CD4-positive, alpha-beta T cell treated with Interleukin-1 beta for 1 hour (primary cell): ENCODE measurements at regions not wholly inside any gene's neighbourhood (a gene's known extent, or its start where the extent isn't known, plus 50 kb on each side); places are given as distances from the start of the nearest gene placed in this dataset.

ENCODE experiments used
- DNase-seq, 2 donors: peaks; one replicate each; pipeline ENCODE4 v3.0.0-alpha.2; 2020 to 2022

DNA sequence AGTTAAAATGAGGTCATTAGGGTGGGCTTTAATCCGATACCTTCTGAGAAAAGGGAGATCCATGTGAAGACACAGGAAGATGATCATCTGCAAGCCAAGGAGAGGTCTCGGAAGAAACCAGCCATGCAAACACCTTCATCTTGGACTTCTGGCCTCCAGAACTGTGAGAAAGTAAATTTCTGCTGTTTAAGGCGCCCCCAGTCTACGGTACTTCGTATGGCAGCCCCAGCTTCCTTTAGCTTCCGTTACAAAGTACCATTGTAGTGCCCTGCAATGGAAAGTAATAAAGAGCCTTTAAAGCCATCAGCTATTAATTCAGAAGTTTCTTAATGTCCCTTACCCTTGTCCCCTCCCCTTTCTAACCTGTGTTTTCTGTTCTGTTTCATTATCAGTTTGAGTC is 308.1 kb downstream of the AACS start:
- DNase-seq = no peak

DNA sequence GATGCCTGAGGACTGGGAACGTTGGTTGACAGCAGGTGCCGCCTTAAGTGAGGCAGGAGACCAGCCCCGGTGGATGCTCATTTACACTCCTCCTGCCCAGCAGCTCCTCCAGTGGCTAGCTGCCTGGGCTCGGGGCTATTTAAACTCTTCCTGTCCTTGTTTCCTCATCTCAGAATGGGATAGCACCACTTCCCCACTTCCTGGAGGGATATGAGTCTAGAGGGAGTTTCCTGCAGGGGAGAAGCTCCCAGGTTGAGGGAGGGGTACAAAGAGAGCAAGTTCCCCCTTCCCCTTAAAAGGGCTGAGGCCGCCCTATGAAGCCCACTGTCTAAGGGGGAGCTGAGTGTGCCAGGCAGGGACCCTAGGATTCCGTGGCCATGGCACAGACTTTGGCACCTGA is 311.2 kb downstream of the AACS start:
- no peak for DNase-seq

DNA sequence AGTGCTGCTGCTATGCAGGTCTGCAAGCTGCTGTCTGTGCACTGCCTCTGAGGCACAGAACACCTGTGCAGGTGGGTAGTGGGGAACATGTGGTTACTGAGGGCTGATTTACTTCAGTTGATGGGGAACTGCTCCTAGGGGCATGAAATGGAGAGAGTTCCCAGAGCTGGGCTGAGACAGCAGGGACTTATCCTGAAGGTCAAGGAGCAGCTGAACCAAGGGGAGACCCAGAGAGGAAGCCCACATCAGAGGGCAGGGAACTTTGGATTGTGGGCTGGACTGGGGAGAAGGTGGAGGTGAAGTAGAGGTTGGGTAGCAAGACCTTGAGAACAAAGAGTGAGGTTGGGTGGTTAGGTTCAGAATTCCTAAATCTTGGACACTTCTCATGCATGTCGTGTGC is 311.9 kb downstream of the AACS start:
- no peak for DNase-seq

DNA sequence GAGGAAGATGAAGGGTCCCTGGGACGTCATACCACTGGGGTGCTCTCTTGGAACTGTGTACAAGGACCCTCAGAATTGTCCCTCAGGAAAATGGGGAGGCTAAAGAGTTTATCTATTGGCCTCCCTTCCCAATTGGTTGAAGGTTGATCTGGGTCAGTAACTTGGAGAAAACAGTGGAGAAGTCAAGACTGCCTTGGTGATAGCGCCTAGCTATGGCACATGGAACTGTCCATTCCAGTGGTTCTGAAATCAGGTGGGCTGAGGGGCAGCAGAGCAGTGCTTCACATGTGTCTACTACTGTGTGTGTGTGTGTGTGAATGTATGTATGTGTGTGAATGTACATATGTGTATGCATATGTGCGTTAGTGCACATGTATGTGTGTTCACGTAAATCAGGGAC is 316.1 kb downstream of the AACS start:
- no peak for DNase-seq

DNA sequence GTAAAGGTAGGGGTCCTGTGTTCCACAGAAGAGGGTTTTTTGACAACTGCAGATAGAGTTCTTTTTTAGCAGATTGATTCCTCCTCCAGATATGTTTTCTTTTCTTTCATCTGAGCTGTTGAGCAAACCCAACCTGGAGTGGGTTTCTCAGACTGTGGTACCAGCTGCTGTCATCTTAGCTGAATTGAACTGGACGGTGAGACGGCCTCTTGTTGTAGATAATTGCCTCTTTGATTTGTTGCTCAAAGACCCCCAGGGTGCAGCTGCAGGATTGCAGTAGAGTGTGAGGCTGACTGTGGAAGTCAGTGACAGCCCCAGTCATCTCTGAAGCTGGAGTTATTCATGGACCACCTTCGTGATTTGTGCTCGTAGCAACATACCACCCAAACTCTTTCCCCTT is 317.7 kb downstream of the AACS start:
- no peak for DNase-seq

DNA sequence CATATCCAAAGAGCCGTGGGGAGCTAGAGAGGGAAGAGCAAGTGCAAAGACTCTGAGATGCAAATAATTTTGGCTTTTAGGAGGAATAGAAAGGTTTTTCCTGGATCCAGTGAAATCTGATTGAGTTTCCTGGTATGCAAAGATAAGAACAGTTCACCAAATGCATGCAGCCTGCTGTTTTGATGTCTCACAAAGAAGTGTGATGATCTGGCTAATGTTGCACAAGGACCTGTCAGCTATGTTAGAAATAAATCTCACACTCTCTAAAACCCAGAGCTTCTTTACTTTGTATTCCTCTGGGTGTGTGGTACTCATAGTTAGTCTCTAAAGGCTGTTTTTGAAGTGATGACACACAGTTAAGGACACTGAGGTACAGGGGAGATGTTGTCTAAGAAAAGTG is 321.4 kb downstream of the AACS start:
- DNase-seq = no peak

DNA sequence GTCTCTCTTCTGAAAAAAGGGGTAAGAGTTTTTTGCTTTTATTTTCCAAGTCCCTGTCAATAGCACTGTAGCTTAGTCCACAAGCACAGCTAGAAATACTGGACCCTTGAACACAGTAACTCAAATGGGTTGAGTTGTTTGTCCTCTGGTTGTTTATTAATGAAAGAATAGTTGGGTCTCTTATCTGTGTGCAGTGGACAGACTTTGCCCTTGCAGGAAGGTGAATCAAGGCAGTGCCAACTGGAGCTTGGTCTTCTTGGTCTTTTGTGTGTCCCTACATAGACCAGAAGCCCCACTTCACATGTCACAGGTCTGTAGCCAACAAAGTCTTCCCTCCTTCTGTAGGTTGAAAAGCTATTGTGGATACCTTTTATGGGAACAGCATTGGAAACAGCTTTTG is 322.0 kb downstream of the AACS start:
- DNase-seq = no peak

DNA sequence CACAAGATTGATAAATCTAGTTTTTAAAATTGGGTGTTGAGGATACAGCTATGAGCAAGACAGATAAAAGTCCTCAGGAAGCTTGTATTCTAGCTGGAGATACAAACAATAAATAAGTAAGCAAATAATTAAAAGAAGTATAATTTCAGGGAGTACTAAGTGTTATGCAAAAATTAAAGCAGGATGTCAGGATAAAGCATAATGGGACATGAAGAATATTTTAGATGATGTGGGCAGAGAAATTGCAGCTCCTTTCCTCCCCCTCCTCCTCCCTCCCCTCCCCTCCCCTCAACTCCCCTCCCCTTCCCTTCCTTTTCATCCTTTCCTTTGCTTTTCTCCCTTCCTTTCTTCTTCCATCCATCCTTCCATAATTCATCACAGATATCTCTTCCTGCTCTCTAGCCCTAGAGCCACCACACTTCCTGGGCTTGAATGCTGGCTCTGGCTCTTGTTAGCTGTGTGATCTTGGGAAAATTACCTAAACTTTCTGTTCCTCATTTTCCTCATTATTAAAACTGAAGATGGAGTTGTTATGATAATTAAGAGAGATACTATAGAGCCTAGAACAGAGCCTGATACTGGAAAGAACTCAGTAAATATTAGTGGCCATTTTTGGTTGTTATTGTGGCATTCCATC is 323.9 kb downstream of the AACS start:
- DNase-seq = no peak

DNA sequence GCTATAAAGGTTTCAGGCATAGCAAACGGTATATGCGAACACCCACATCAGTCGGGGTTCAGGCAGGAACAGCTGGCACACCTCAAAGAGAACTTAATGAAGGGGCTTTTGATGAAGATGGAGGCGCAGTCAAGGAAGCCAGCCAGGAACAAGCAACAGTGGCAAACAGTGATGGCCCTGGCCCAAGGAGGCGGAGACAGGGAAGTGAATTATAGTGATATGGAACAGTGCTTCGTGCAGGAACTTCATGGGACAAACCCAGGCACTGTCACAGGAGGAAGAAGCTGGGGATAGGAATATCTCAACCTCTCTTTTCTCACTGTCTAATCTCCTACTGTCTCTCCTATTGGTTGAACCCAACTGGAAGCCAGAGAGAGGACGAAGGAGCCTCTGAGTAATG is 328.3 kb downstream of the AACS start:
- no peak for DNase-seq

DNA sequence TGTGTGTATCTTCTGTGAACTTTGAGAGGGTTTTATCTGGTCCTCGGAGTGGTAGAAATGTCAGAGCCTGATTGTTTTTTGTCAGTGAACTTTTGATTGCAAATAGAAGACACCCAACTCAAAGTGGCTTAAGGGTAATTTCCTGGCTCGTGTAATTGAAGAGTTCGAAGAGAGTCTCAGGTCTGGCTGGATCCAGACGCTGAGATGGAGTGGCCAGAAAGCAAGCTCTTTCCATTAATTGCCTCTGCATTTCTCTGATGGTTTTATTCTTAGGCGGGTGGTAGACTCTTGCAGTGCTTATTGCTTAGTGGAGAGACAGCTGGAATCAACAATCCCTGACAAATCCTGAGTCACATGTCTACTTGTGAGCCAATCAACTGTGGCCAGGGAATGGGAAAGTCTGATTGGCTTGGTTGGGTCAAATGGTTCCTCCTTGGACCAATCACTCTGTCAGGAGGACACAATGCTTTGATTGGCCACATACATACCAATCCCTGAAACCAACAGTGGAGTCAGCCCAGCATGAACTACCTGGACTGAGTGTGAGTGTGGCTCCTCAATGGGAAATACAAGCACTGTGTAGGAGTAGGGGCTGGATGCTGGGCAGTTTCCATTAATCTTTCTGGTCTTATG is 330.5 kb downstream of the AACS start:
- DNase-seq = no peak

DNA sequence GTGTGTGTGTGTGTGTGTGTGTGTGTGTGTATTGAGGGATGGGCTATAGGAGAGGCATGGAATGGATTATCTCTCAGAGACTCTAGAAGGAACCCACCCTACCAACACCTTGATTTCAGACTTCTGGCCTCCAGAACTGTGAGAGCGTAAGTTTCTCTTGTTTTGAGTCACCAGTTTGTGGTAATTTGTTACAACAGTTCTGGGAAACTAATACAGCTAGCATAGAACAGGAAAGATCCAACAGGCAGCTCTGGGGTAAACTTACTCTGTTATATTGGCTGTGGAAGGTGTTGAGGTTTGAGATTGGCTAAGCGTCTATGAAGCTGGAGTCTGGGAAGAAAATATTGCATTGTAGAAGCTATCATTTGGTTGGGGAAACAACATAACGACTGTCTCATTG is 334.3 kb downstream of the AACS start:
- no peak for DNase-seq

DNA sequence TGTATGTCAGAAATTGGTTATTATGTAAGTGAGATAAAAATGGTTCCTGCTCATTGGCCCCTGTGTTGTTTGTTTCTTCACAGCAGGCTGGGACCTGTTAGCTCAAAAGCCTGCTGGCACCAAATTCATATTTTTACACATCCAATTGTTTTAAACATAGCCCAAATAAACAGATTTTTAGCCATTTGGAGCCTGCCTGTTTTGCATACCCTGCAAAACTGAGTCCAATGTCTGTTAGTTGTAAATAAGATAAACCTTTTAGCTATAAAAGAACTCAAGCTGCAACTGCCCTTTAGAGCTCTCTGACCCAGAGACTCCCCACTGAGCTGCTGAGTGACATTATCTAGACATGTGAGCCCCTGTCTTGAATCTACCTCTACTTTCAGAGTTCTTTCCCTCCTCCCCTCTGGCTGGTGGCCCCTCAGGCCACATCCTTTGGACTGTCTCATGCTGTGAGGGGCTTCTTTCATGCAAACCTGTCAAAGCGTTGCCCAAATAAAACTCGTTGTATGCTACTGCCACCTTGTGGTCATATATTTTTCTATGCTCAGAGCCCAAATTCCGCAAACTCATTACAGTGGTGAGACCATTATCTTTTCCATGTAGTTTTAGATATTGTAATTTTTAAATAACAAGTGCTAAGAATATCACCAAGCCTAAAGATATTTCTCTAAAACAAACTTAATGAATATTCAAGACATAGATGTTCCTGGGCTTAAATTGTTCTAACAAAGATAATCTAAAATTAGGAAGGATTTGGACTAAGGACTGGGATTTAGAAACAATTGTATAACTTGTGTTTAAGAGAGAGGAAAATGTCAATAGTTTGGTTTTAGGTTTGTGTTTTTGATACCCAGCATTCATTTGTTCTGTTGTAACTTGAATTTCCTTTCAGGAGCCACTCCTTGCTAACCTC is 337.9 kb downstream of the AACS start:
- DNase-seq = peak in 1 of 2 donors; percentile 12

DNA sequence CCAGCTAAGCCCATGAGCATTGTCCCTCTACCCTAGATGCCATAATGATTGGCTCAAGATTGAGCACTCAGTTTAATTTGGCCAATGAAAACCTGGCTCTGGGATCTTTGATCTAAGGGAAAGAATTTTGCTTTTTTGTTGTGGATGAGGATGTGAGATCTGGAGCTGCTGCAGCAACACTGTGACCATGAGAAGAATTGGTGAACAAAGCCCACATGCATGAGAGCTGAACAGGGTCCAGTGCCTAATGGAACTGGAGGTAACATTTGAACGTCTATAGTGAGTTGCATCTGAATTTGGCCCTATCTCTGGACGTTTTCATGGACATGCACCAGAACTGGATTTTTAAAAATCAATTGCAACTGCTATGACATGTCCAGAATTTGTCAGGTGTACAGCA is 338.6 kb downstream of the AACS start:
- DNase-seq = no peak

DNA sequence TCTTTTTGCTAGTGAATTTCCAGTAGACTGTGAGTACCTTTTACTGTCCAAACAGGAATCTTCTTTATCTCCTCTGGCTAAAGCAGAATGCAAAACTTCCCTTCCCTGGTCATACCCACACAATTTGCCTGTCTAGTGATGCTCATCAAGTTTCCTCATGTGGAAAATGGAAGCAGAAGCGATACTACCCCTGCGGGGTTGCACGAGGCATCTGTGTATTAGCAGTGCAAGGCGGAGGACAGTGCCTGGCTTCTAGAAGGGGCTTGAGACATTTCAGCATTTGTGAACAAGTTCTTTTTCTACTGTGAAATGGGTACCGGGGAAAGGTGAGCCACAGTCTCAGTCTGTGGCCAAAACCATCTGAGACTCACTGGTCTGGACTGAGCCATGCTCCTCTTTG is 340.9 kb downstream of the AACS start:
- no peak for DNase-seq

DNA sequence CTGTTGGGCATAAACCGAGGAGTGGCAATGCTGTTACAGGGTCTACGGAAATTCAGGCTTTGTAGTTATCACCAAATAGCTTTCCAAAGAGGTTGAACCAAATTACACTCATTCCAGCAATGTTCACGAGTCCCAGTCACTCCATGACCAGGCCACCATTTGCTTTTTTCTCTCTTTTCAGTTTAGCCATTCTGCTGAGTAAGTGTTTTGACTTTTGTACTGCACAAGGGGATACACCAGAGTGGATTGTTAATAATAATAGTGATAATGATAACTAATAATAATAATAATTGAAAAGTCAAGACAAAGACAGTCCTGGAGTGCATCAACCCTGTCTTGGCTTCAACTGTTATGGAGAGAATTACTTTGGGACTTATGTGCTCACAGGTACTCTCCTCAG is 343.5 kb downstream of the AACS start:
- no peak for DNase-seq

DNA sequence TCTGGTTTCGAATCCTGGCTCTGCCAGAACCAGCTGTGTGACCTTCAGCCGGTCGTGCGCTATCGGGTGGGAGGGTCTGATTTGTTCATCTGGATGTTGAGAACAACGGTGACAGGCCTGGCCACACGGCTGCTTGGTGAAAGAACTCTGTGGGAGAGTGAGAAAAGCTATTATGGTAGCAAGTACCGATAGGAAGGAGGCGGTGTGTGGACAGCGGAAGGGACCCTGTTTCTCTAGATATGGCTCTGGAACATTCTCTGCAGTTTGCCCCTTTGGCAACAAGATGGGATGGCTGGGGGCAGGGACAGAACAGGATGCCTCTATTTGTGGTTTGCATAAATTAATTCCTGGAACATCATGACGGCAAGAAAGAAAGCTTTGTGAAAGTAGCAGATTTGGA is 347.3 kb downstream of the AACS start:
- DNase-seq = no peak

DNA sequence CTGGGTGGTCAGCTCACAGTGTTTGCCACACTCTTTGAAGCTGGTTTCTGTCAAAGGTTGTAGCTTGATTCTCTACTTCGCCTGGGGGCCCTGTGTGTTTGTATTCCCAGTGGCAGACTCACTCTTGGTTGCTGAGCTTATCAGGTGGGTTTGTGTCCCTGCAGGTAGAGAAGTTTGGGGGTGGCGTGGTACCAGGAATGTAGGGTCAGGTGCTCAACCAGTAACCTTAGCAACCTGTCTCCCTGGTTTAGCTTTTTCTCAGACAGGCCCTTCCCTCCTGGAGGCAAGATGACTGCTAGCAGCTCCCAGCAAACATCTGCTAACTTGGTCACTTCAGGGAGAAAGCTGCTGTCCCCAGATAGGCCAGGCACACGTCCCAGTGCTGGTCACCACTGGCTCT is 352.2 kb downstream of the AACS start:
- no peak for DNase-seq

DNA sequence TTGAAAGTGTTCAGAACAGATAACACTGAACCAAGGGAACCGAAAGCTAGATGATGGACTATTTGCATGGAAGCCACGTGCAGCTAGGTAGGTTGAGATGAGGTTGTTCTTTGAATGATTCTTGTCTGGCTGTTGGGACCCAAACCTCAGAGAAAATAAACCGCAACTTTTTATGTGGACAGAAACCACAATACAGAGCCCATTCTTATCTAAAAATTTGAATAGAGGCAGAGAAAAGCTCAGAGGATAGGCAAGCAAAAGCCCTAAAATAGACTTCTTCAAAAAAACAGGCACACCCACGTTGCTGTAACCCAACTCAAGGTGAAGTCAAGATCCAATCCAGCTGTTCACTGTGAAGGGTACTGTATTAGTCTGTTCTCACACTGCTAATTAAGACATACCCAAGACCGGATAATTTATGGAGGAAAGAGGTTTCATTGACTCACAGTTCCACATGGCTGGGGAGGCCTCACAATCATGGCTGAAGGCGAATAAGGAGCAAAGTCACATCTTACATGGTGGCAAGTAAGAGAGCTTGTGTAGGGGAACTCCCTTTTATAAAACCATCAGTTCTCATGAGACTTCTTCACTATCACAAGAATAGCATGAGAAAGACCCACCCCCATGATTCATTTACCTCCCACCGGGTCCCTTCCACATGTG is 353.8 kb downstream of the AACS start:
- DNase-seq = no peak

DNA sequence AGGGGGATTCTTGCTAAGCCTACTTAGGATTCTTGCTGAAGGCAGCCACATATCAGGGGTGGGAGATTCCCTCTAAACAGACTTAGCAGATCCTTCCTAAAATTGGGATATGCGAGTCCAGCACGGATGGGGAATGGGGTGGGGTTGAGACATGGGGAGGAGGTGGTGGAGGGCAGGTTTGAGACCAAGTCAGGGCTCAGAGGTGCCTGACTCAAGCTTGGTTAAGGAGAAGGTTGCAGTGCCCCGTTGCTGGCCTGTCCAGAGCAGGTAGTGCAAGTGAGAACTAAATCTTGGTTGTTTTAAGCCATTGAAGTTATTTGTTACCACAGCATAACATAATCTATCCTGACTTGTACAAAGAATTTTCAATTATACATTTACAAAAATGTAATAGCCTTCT is 359.7 kb downstream of the AACS start:
- DNase-seq = no peak

DNA sequence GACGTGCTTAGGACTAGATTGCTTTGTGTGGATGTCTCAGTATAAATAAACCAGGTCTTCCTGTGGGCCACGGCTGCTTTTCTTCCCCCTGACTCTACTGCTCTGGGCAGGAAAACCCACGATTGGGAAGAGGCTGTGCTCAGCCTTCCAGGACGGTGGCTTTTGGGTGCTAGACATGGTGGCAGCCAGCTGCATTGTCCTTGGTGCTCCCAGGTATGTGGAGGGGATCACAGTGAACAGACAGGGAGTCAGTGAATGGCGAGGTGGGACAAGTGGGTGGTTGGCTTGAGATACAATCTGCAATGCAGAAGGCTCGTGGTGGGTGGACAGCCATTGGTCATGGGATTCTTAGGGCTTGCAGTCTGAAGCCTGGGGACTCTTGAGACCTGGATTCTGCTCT is 366.3 kb downstream of the AACS start:
- no peak for DNase-seq

DNA sequence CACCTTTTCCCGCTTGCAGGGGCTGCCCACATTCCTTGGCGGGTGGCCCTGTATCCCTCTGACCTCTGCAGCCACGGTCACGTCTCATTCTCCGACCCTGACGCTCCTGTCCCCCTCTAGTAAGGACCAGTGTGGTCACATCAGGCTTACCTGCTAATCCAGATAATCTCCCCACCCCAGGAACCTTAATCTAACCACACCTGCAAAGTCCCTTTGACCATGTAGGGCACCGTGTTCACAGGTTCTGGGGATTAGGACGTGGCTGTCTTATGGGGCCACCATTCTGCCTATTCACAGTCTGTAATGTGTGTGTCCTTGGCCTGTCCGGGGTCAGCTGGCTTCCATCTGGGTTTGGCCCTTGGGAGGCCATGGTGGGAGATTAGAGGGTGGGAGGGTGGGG is 368.9 kb downstream of the AACS start:
- DNase-seq = no peak

DNA sequence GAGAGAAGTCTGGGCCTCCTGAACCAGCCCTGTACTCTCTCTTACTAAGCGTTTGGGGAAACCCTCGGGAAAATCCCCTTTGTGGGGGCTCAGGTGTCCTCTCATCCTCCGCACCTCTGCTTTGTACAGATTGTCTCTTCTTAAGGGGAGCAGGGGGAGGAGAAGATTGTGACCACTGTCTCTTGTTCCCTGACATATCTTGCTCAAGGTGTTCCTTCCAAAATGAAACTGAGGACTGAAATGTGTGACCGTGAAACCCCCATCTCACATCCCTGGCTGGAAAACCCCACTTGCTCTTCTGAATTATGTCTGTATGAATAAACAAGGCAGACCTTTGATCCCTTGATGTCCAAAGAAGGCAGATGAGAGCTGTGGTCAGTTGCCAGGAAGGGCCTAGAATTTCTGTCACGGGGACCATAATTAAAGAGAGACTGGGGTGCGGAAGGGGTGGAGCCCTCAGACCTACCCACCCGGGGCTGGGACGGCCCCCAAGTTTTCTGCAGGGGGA is 369.8 kb downstream of the AACS start:
- no peak for DNase-seq

DNA sequence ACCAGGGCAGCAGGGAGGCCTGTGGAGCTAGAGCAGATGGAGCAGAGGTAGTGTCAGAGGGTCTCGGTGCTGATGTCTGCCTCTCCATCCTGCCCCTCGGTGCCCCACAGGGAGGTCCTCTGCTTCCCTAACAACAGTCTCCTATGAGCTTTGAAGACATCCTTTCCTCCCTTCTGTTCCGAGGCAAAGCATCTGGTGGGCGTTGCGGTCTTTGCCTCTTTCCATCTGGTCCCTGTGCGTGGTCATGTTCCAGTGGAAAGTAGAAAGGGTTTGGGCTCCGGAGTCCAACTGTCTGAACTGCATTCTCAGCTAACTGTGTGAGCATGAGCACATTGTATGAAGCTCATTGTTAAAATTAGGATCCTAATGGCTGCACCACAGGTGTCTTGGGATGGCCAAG is 370.6 kb downstream of the AACS start:
- DNase-seq = no peak
